Neuron (in vitro differentiated cells): ENCODE measurements at regions not wholly inside any gene's neighbourhood (a gene's known extent, or its start where the extent isn't known, plus 50 kb on each side); places are given as distances from the start of the nearest gene placed in this dataset.
"Not testable (repeated sequence)": the region's sequence is repeated elsewhere in the genome, so short reads cannot be mapped to it uniquely, and the experiment has no call there.

ENCODE experiments used
- H2AFZ ChIP-seq: one replicate; pipeline ENCODE4 v1.6.1; 2013; ENCODE audit warnings: low read depth, mild to moderate bottlenecking, inconsistent platforms, low read length, moderate library complexity
- H3K27me3 ChIP-seq: one replicate; pipeline ENCODE4 v1.6.1; 2013; ENCODE audit warnings: low read length; ENCODE audit not compliant: insufficient read depth
- H3K36me3 ChIP-seq: one replicate; pipeline ENCODE4 v1.6.1; 2013; ENCODE audit warnings: low read length; ENCODE audit not compliant: insufficient read depth
- H3K4me1 ChIP-seq: one replicate; pipeline ENCODE4 v1.6.1; 2013; ENCODE audit warnings: low read length; ENCODE audit not compliant: insufficient read depth
- H3K4me3 ChIP-seq: 2 replicates; pipeline ENCODE4 v1.5.1; 2013; ENCODE audit warnings: mild to moderate bottlenecking, low read length, moderate library complexity
- H3K9me3 ChIP-seq: one replicate; pipeline ENCODE4 v1.6.1; 2013; ENCODE audit warnings: low read length

- Histone ChIP-seq H3K4me3 (no peak overlapping the region), H3K27me3 (no peaks in the 10 kb centered on the region)
These were observed 623.2 kb upstream of the B3GAT1 start for GRCh38 chr11:135035282-135035681.

GRCh38 chr11:135033540-135033939, 621.5 kb upstream of the B3GAT1 start:
- Histone ChIP-seq H2AFZ (no peak overlapping the region), H3K9me3 (no peaks in the 10 kb centered on the region), H3K4me3 (no peak overlapping the region), H3K4me1 (no peaks in the 10 kb centered on the region), H3K27me3 (no peaks in the 10 kb centered on the region), H3K36me3 (no peaks in the 10 kb centered on the region)

More at GRCh38 chr11:135035282-135035681, 623.2 kb upstream of the B3GAT1 start:
- H2AFZ ChIP-seq: no peak overlapping the region
- no peaks in the 10 kb centered on the region for H3K9me3 ChIP-seq
- H3K36me3 ChIP-seq: no peaks in the 10 kb centered on the region
- no peaks in the 10 kb centered on the region for H3K4me1 ChIP-seq

GRCh38 chr11:135031205-135031989, 619.4 kb upstream of the B3GAT1 start:
- Histone ChIP-seq H2AFZ (no peak overlapping the region), H3K36me3 (no peaks in the 10 kb centered on the region), H3K9me3 (no peaks in the 10 kb centered on the region)

GRCh38 chr11:135027461-135027860, 615.4 kb upstream of the B3GAT1 start:
- Histone ChIP-seq H3K9me3 (no peaks in the 10 kb centered on the region), H3K4me1 (peaks cover 4% of the 10 kb centered on the region), H3K36me3 (no peaks in the 10 kb centered on the region), H3K4me3 (no peak overlapping the region), H3K27me3 (no peaks in the 10 kb centered on the region), H2AFZ (no peak overlapping the region)

More at GRCh38 chr11:135031205-135031989, 619.4 kb upstream of the B3GAT1 start:
- no peak overlapping the region for H3K4me3 ChIP-seq
- no peaks in the 10 kb centered on the region for H3K4me1 ChIP-seq
- no peaks in the 10 kb centered on the region for H3K27me3 ChIP-seq

GRCh38 chr11:135023499-135023898, 611.5 kb upstream of the B3GAT1 start:
- no peak overlapping the region for H3K4me3 ChIP-seq
- no peaks in the 10 kb centered on the region for H3K36me3 ChIP-seq
- H2AFZ ChIP-seq: no peak overlapping the region
- H3K9me3 ChIP-seq: no peaks in the 10 kb centered on the region
- H3K4me1 ChIP-seq: peaks cover 7% of the 10 kb centered on the region
- no peaks in the 10 kb centered on the region for H3K27me3 ChIP-seq

- H3K9me3 ChIP-seq: no peaks in the 10 kb centered on the region
- H3K4me3 ChIP-seq: no peak overlapping the region
- no peak overlapping the region for H2AFZ ChIP-seq
- peaks cover 7% of the 10 kb centered on the region for H3K4me1 ChIP-seq
- no peaks in the 10 kb centered on the region for H3K36me3 ChIP-seq
- H3K27me3 ChIP-seq: no peaks in the 10 kb centered on the region
These were observed 610.4 kb upstream of the B3GAT1 start for GRCh38 chr11:135022454-135022853.

- Histone ChIP-seq H3K27me3 (no peaks in the 10 kb centered on the region), H3K4me3 (no peak overlapping the region), H2AFZ (no peak overlapping the region), H3K9me3 (no peaks in the 10 kb centered on the region), H3K4me1 (peaks cover 7% of the 10 kb centered on the region), H3K36me3 (no peaks in the 10 kb centered on the region)
These were observed 607.9 kb upstream of the B3GAT1 start for GRCh38 chr11:135019899-135020298.

GRCh38 chr11:135019343-135019871, 607.4 kb upstream of the B3GAT1 start:
- H2AFZ ChIP-seq: no peak overlapping the region
- H3K36me3 ChIP-seq: no peaks in the 10 kb centered on the region
- H3K4me1 ChIP-seq: peaks cover 7% of the 10 kb centered on the region
- H3K9me3 ChIP-seq: no peaks in the 10 kb centered on the region
- no peaks in the 10 kb centered on the region for H3K27me3 ChIP-seq
- no peak overlapping the region for H3K4me3 ChIP-seq

- Histone ChIP-seq H3K9me3 (no peaks in the 10 kb centered on the region), H3K4me3 (no peak overlapping the region), H3K27me3 (no peaks in the 10 kb centered on the region), H3K4me1 (peaks cover 1% of the 10 kb centered on the region), H2AFZ (no peak overlapping the region), H3K36me3 (no peaks in the 10 kb centered on the region)
These were observed 605.3 kb upstream of the B3GAT1 start for GRCh38 chr11:135017296-135017695.

GRCh38 chr11:135015966-135016365, 603.9 kb upstream of the B3GAT1 start:
- Histone ChIP-seq H3K4me1 (no peaks in the 10 kb centered on the region), H3K4me3 (no peak overlapping the region), H3K9me3 (no peaks in the 10 kb centered on the region), H2AFZ (no peak overlapping the region), H3K27me3 (no peaks in the 10 kb centered on the region), H3K36me3 (no peaks in the 10 kb centered on the region)

- not testable (repeated sequence) for H3K27me3 ChIP-seq, H3K4me3 ChIP-seq, H3K36me3 ChIP-seq, H2AFZ ChIP-seq, H3K4me1 ChIP-seq, H3K9me3 ChIP-seq
These were observed 599.3 kb upstream of the B3GAT1 start for GRCh38 chr11:135011313-135011712.

GRCh38 chr11:135009125-135009524, 597.1 kb upstream of the B3GAT1 start:
- H3K36me3 ChIP-seq: no peaks in the 10 kb centered on the region
- H3K9me3 ChIP-seq: no peaks in the 10 kb centered on the region

GRCh38 chr11:135008412-135008811, 596.4 kb upstream of the B3GAT1 start:
- H3K9me3 ChIP-seq: no peaks in the 10 kb centered on the region
- no peak overlapping the region for H2AFZ ChIP-seq
- H3K4me3 ChIP-seq: no peak overlapping the region
- no peaks in the 10 kb centered on the region for H3K36me3 ChIP-seq
- peaks cover 4% of the 10 kb centered on the region for H3K4me1 ChIP-seq
- no peaks in the 10 kb centered on the region for H3K27me3 ChIP-seq

More at GRCh38 chr11:135009125-135009524, 597.1 kb upstream of the B3GAT1 start:
- H3K4me1 ChIP-seq: peaks cover 4% of the 10 kb centered on the region
- no peak overlapping the region for H2AFZ ChIP-seq
- no peak overlapping the region for H3K4me3 ChIP-seq
- H3K27me3 ChIP-seq: no peaks in the 10 kb centered on the region
